Type B pancreatic cell (in vitro differentiated cells): ENCODE measurements at regions not wholly inside any gene's neighbourhood (a gene's known extent, or its start where the extent isn't known, plus 50 kb on each side); places are given as distances from the start of the nearest gene placed in this dataset.

Experiments
- DNase-seq: peaks from one replicate; pipeline ENCODE4 v3.0.0; 2021; ENCODE audit warnings: mixed read lengths; ENCODE audit not compliant: unreplicated experiment; ENCODE audit errors: extremely low spot score
- H3K27ac Mint-ChIP-seq: 2 replicates; pipeline ENCODE4 v1.8.0; 2021; ENCODE audit warnings: mild to moderate bottlenecking, mixed read lengths
- H3K27me3 Mint-ChIP-seq: 2 replicates; pipeline ENCODE4 v1.8.0; 2021; ENCODE audit warnings: mixed read lengths
- H3K36me3 Mint-ChIP-seq: 2 replicates; pipeline ENCODE4 v1.8.0; 2021; ENCODE audit warnings: mixed read lengths
- H3K4me1 Mint-ChIP-seq: one replicate; pipeline ENCODE4 v1.8.0; 2021; ENCODE audit warnings: mixed read lengths; ENCODE audit not compliant: unreplicated experiment
- H3K4me3 Mint-ChIP-seq: 2 replicates; pipeline ENCODE4 v1.8.0; 2021; ENCODE audit warnings: mild to moderate bottlenecking, mixed read lengths
- H3K9me3 Mint-ChIP-seq: 2 replicates; pipeline ENCODE4 v1.8.0; 2021; ENCODE audit warnings: mixed read lengths
- CTCF ChIP-seq: fragments of 200-600 bp; sonication (generic); conservative IDR thresholded peaks from 2 replicates; pipeline ENCODE4 v1.5.0; 2021; ENCODE audit warnings: antibody characterized with exemption, mild to moderate bottlenecking

- Mint-ChIP-seq H3K27ac (no peak overlapping the region), H3K27me3 (no peaks in the 10 kb centered on the region), H3K9me3 (no peaks in the 10 kb centered on the region)
Observed at GRCh38 chr18:39031647-39032046, 1466.0 kb upstream of the CELF4 start.

GRCh38 chr18:39030124-39030655 is 1464.6 kb upstream of the CELF4 start:
- Mint-ChIP-seq H3K4me3 (no peak overlapping the region), H3K27ac (no peak overlapping the region), H3K4me1 (no peaks in the 10 kb centered on the region), H3K9me3 (no peaks in the 10 kb centered on the region), H3K27me3 (no peaks in the 10 kb centered on the region), H3K36me3 (no peaks in the 10 kb centered on the region)
- no peak for DNase-seq
- no peak for TF ChIP-seq CTCF

More at GRCh38 chr18:39031647-39032046, 1466.0 kb upstream of the CELF4 start:
- no peak for TF ChIP-seq CTCF
- H3K4me1 Mint-ChIP-seq: no peaks in the 10 kb centered on the region
- no peaks in the 10 kb centered on the region for H3K36me3 Mint-ChIP-seq
- no peak for DNase-seq
- H3K4me3 Mint-ChIP-seq: no peak overlapping the region

GRCh38 chr18:39025531-39025930 is 1459.9 kb upstream of the CELF4 start:
- TF ChIP-seq CTCF: no peak
- no peaks in the 10 kb centered on the region for H3K4me1 Mint-ChIP-seq
- no peak overlapping the region for H3K27ac Mint-ChIP-seq
- H3K9me3 Mint-ChIP-seq: no peaks in the 10 kb centered on the region
- no peak for DNase-seq
- no peaks in the 10 kb centered on the region for H3K36me3 Mint-ChIP-seq
- no peak overlapping the region for H3K4me3 Mint-ChIP-seq
- H3K27me3 Mint-ChIP-seq: peaks cover 3% of the 10 kb centered on the region

DNA sequence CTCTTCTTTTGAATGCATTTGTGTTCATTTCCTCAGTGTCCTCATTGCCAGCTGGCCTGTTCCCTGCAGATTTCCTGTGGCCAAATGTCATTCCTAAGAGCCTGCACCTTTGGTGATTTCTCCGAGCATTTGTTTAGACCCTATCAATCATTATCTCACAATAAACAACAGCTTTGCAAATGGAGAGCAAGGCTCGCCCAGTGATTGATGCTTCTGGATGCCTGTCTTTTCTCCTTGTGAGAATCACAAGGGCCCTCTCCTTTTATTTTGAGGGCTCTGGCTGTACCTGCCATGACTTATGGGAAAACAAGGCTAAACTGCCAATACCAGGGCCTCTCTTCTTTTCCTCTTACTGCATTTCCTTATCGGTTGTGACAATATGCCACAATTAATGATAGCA is 1454.4 kb upstream of the CELF4 start:
- no peak for TF ChIP-seq CTCF
- Mint-ChIP-seq H3K36me3 (no peaks in the 10 kb centered on the region), H3K9me3 (no peaks in the 10 kb centered on the region), H3K27ac (no peak overlapping the region), H3K4me1 (no peaks in the 10 kb centered on the region), H3K27me3 (peaks cover 3% of the 10 kb centered on the region), H3K4me3 (no peak overlapping the region)
- DNase-seq: no peak

GRCh38 chr18:39007031-39007902 is 1441.7 kb upstream of the CELF4 start:
- peaks cover 3% of the 10 kb centered on the region for H3K36me3 Mint-ChIP-seq
- TF ChIP-seq CTCF: no peak
- DNase-seq: no peak
- H3K9me3 Mint-ChIP-seq: peaks cover 11% of the 10 kb centered on the region
- no peaks in the 10 kb centered on the region for H3K4me1 Mint-ChIP-seq
- H3K27me3 Mint-ChIP-seq: no peaks in the 10 kb centered on the region
- no peak overlapping the region for H3K27ac Mint-ChIP-seq
- H3K4me3 Mint-ChIP-seq: no peak overlapping the region
